Activated CD8-positive, alpha-beta memory T cell treated with anti-CD3 and anti-CD28 coated beads, Interleukin-2, amount 50 U/mL, for 48 hours (primary cell): ENCODE measurements at regions not wholly inside any gene's neighbourhood (a gene's known extent, or its start where the extent isn't known, plus 50 kb on each side); places are given as distances from the start of the nearest gene placed in this dataset.

ENCODE experiments used
- DNase-seq: peaks from one replicate; pipeline ENCODE4 v3.0.0-alpha.2; 2020

- no peak for DNase-seq
Measured at GRCh38 chr17:71378036-71378435, 742.8 kb upstream of the SOX9 start.

- DNase-seq = no peak
Measured at GRCh38 chr17:71378741-71379140, 742.1 kb upstream of the SOX9 start.

- no peak for DNase-seq
Measured at GRCh38 chr17:71379512-71379911, 741.3 kb upstream of the SOX9 start.

GRCh38 chr17:71380535-71380934 lies 740.3 kb upstream of the SOX9 start:
- no peak for DNase-seq

- DNase-seq = no peak
Measured at GRCh38 chr17:71380936-71381335, 739.9 kb upstream of the SOX9 start.

- no peak for DNase-seq
Measured at GRCh38 chr17:71383091-71383490, 737.7 kb upstream of the SOX9 start.

GRCh38 chr17:71387456-71387855 lies 733.4 kb upstream of the SOX9 start:
- DNase-seq = no peak

- DNase-seq = no peak
Measured at GRCh38 chr17:71392715-71393567, 727.9 kb upstream of the SOX9 start.

- DNase-seq = no peak
Measured at GRCh38 chr17:71395901-71396300, 724.9 kb upstream of the SOX9 start.

GRCh38 chr17:71396711-71397110 lies 724.1 kb upstream of the SOX9 start:
- DNase-seq = no peak

- DNase-seq = no peak
Measured at GRCh38 chr17:71398025-71398424, 722.8 kb upstream of the SOX9 start.

GRCh38 chr17:71398800-71399219 lies 722.0 kb upstream of the SOX9 start:
- DNase-seq = no peak

- DNase-seq = no peak
Measured at GRCh38 chr17:71399221-71399620, 721.6 kb upstream of the SOX9 start.

GRCh38 chr17:71399649-71400048 lies 721.2 kb upstream of the SOX9 start:
- no peak for DNase-seq

GRCh38 chr17:71402007-71402406 lies 718.8 kb upstream of the SOX9 start:
- no peak for DNase-seq

- no peak for DNase-seq
Measured at GRCh38 chr17:71402661-71403141, 718.1 kb upstream of the SOX9 start.

GRCh38 chr17:71405101-71405500 lies 715.7 kb upstream of the SOX9 start:
- DNase-seq = no peak

GRCh38 chr17:71407981-71408380 lies 712.8 kb upstream of the SOX9 start:
- DNase-seq = no peak

GRCh38 chr17:71409137-71409536 lies 711.7 kb upstream of the SOX9 start:
- DNase-seq = no peak

- DNase-seq = no peak
Measured at GRCh38 chr17:71409712-71410111, 711.1 kb upstream of the SOX9 start.

GRCh38 chr17:71412803-71413202 lies 708.0 kb upstream of the SOX9 start:
- DNase-seq = no peak

GRCh38 chr17:71413935-71414334 lies 706.9 kb upstream of the SOX9 start:
- DNase-seq = no peak

GRCh38 chr17:71417142-71417541 lies 703.7 kb upstream of the SOX9 start:
- DNase-seq = no peak

GRCh38 chr17:71422968-71423367 lies 697.9 kb upstream of the SOX9 start:
- no peak for DNase-seq
